Activated CD4-positive, alpha-beta T cell treated with anti-CD3 and anti-CD28 coated beads for 36 hours (primary cell): ENCODE measurements at regions not wholly inside any gene's neighbourhood (a gene's known extent, or its start where the extent isn't known, plus 50 kb on each side); places are given as distances from the start of the nearest gene placed in this dataset.
"Not testable (repeated sequence)": the region's sequence is repeated elsewhere in the genome, so short reads cannot be mapped to it uniquely, and the experiment has no call there.

Experiments used
- ATAC-seq: fragments of 200-7000 bp; cut with Tn5 transposase; one replicate; pipeline ENCODE4 v1.10.0; 2021; ENCODE audit warnings: mild to moderate bottlenecking, moderate library complexity
- CTCF ChIA-PET: fragments of 350-600 bp; sonication (Branson Sonifier 250); formaldehyde crosslinking; loops from one replicate; lab custom pipeline; 2021; ENCODE audit warnings: antibody characterized with exemption; lab: Charles Lee
- POLR2A ChIA-PET: fragments of 350-600 bp; sonication (Branson Sonifier 250); formaldehyde crosslinking; loops from one replicate; lab custom pipeline; 2021; ENCODE audit warnings: antibody characterized with exemption, inconsistent platforms; lab: Charles Lee
- DNase-seq: peaks from one replicate; pipeline ENCODE4 v3.0.0-alpha.2; 2020
- H3K27ac Mint-ChIP-seq: one replicate; pipeline ENCODE4 v1.8.0; 2021; ENCODE audit warnings: mixed read lengths
- H3K27me3 Mint-ChIP-seq: one replicate; pipeline ENCODE4 v1.8.0; 2021; ENCODE audit warnings: mixed read lengths
- H3K36me3 Mint-ChIP-seq: one replicate; pipeline ENCODE4 v1.8.0; 2021; ENCODE audit warnings: low read depth, mixed read lengths
- H3K4me1 Mint-ChIP-seq: one replicate; pipeline ENCODE4 v1.8.0; 2021; ENCODE audit warnings: mixed read lengths
- H3K4me3 Mint-ChIP-seq: one replicate; pipeline ENCODE4 v1.8.0; 2021; ENCODE audit warnings: mild to moderate bottlenecking, moderate library complexity, mixed read lengths
- H3K9me3 Mint-ChIP-seq: one replicate; pipeline ENCODE4 v1.8.0; 2021; ENCODE audit warnings: low read depth, mixed read lengths
- intact Hi-C, 2 experiments: fragments of 100-400 bp; cut with DNase I in 1 of 2; cut with micrococcal nuclease in 1 of 2; formaldehyde crosslinking; loops; one replicate each; pipeline versions ENCODE4 v1.14.2 to v1.15.1; 2022 to 2024; cut with DNase I, micrococcal nuclease

DNA sequence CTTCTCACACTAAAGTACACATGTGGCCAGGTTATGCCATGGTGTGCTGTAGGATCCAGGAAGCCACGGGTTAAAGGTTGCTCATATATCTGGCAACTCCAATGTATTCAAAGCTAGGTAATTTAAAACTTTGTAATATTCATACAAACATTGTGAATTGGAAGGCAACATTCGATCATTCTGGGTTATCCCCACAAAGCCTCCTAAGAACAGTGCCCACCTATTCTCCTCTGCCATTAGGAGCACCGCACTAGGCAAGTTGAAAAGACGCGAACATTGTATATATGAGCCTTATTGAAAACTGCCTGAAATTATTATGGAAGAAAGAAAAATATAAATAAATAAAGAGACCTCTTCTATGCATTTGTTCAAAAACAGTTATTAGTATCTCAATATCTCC, 228.2 kb downstream of the IGSF11 start:
- intact Hi-C loops: no loop called here
- DNase-seq (no peak), ATAC-seq (no peak)
- ChIA-PET CTCF (interaction anchor here (0.8 kb wide), 1 partner anchor 29 kb away, joined by 3 read pairs; no protein-coding TSS in a partner anchor), POLR2A (no interaction called here)
- peaks cover 8% of the 10 kb centered on the region for H3K27me3 Mint-ChIP-seq
- H3K36me3 Mint-ChIP-seq: no peaks in the 10 kb centered on the region
- H3K4me3 Mint-ChIP-seq: no peak overlapping the region
- no peaks in the 10 kb centered on the region for H3K9me3 Mint-ChIP-seq
- peaks cover 10% of the 10 kb centered on the region for H3K4me1 Mint-ChIP-seq
- no peak overlapping the region for H3K27ac Mint-ChIP-seq

DNA sequence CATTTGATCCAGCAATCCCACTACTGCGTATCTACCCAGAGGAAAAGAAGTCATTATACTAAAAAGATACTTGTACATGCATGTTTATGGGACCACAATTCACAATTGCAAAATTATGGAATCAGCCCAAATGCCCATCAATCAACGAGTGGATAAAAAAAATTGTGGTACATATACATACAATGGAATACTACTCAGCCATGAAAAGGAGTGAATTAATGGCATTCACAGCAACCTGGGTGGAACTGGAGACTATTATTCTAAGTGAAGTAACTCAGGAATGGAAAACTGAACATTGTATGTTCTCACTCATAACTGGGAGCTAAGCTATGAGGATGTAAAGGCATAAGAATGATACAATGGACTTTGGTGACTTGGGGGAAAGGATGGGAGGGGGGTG, 227.3 kb downstream of the IGSF11 start:
- H3K9me3 Mint-ChIP-seq, H3K4me1 Mint-ChIP-seq, POLR2A ChIA-PET, H3K27ac Mint-ChIP-seq, CTCF ChIA-PET, ATAC-seq, H3K36me3 Mint-ChIP-seq, DNase-seq, H3K4me3 Mint-ChIP-seq, intact Hi-C loops: not testable (repeated sequence)
- H3K27me3 Mint-ChIP-seq: peaks cover 11% of the 10 kb centered on the region

DNA sequence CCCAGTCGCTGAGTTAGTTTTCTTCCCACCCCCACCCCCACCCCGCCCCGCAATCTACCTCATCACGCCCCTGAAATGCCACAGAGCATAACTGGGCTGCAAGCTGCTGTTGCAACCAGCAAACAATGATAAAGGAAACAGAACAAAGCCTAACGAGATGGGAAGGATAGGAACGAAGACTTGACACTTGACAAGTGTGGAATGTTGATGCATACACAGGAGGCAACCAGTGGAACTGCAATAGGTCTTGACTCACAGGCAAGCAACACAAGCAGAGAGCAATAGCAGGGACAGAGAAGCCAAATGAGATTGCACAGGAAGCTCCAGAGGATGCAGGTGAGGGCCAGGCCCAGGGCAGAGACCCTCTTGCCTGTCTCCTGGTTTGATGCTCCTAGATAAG, 225.9 kb downstream of the IGSF11 start:
- ChIA-PET POLR2A (interaction anchor here (0.6 kb wide), 1 partner anchor 530 kb away, joined by 6 read pairs; no protein-coding TSS in a partner anchor), CTCF (no interaction called here)
- Mint-ChIP-seq H3K36me3 (no peaks in the 10 kb centered on the region), H3K9me3 (no peaks in the 10 kb centered on the region), H3K4me1 (peaks cover 10% of the 10 kb centered on the region), H3K27me3 (peaks cover 11% of the 10 kb centered on the region), H3K27ac (no peak overlapping the region), H3K4me3 (no peak overlapping the region)
- no peak for DNase-seq
- ATAC-seq: no peak
- intact Hi-C loops: no loop called here

DNA sequence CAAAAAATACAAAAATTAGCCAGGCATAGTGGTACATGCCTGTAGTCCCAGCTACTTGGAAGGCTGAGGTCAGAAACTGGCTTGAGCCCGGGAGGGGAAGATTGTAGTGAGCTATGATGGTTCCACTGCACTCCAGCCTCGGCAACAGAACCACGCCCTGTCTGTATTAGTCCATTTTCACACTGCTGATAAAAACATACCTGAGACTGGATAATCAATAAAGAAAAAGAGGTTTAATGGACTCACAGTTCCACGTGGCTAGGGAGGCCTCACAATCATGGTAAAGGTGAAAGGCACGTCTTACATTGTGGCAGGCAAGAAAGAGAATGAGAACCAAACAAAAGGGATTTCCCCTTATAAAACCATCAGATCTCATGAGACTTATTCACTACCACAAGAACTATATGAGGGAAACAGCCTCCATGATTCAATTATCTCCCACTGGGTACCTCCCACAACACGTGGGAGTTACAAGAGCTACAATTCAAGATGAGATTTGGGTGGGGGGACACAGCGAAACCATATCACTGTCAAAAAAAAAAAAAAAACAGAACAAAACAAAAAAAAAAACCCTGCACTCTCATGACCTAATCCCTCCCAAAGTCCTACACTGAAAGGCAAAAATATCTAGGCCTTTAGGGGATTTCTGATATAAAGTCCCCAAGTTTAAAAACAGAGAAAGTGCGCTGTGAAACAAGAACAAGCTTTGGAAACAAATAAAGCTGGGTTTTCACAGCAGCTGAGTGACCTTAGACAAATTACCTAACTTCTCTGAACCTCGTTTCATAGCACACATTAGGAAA, 224.7 kb downstream of the IGSF11 start:
- ATAC-seq (peak; percentile 80), DNase-seq (peak; percentile 6)
- peaks cover 10% of the 10 kb centered on the region for H3K4me1 Mint-ChIP-seq
- no peaks in the 10 kb centered on the region for H3K9me3 Mint-ChIP-seq
- intact Hi-C loops: no loop called here
- POLR2A ChIA-PET: no interaction called here
- H3K36me3 Mint-ChIP-seq: no peaks in the 10 kb centered on the region
- H3K4me3 Mint-ChIP-seq: no peak overlapping the region
- H3K27ac Mint-ChIP-seq: no peak overlapping the region
- CTCF ChIA-PET: interaction anchor here (0.6 to 1.0 kb wide), 3 partner anchors 8 to 723 kb away, joined by 3 to 4 read pairs (median 3); no protein-coding TSS in a partner anchor
- H3K27me3 Mint-ChIP-seq: peaks cover 11% of the 10 kb centered on the region

DNA sequence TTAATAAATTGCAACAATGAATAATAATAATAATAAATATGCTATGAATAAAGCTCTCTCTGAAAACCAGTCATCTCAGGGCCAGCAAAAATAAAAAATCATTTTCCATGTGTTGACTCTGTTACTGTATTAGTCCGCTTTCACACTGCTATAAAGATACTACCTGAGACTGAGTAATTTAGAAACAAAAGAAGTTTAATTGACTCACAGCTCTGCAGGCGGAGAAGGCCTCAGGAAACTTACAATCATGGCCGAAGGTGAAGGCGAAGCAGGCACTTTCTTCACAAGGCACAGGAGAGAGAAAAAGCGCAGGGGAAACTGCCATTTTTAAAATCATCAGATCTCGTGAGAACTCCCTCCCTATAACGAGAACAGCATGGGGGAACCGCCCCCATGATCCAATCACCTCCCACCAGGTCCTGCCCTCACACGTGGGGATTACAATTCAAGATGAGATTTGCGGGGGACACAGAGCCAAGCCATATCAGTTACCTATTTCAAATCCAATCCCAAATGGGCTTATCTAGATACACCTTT, 224.1 kb downstream of the IGSF11 start:
- peak; percentile 10 for DNase-seq
- POLR2A ChIA-PET: no interaction called here
- intact Hi-C loops: no loop called here
- Mint-ChIP-seq H3K4me1 (peaks cover 10% of the 10 kb centered on the region), H3K27ac (no peak overlapping the region), H3K4me3 (no peak overlapping the region), H3K9me3 (no peaks in the 10 kb centered on the region), H3K36me3 (no peaks in the 10 kb centered on the region), H3K27me3 (peaks cover 11% of the 10 kb centered on the region)
- CTCF ChIA-PET: interaction anchor here (1.0 kb wide), 1 partner anchor 8 kb away, joined by 3 read pairs; no protein-coding TSS in a partner anchor
- peak; percentile 55 for ATAC-seq

DNA sequence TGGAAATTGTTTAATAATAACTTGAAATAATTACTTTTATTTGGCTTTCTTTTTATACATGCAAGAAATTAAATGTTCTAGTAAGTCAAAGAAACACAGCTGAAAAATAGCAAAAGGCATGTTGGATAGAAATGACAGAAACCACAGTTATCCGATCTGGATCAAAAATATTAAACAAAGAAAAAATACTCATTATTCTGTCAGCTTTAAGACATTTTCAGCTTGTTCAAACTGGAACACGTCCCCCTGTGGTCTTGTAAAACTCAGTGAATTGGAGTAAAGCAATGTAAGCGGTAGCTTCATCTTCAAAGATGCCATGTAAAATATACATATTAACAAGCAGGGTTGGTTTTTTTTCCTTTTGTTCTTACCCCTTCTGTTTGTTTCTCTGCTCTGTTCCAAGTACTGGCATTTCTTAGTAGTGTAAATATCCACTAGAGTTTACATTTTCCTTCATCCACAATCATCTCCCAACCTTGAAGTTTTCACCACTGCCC, 223.4 kb downstream of the IGSF11 start:
- no peaks in the 10 kb centered on the region for H3K9me3 Mint-ChIP-seq
- DNase-seq (no peak), ATAC-seq (no peak)
- peaks cover 11% of the 10 kb centered on the region for H3K27me3 Mint-ChIP-seq
- peaks cover 10% of the 10 kb centered on the region for H3K4me1 Mint-ChIP-seq
- H3K36me3 Mint-ChIP-seq: no peaks in the 10 kb centered on the region
- H3K27ac Mint-ChIP-seq: no peak overlapping the region
- intact Hi-C loops: no loop called here
- POLR2A ChIA-PET: no interaction called here
- CTCF ChIA-PET: interaction anchor here (0.6 kb wide), 1 partner anchor 569 kb away, joined by 4 read pairs; no protein-coding TSS in a partner anchor
- H3K4me3 Mint-ChIP-seq: no peak overlapping the region

DNA sequence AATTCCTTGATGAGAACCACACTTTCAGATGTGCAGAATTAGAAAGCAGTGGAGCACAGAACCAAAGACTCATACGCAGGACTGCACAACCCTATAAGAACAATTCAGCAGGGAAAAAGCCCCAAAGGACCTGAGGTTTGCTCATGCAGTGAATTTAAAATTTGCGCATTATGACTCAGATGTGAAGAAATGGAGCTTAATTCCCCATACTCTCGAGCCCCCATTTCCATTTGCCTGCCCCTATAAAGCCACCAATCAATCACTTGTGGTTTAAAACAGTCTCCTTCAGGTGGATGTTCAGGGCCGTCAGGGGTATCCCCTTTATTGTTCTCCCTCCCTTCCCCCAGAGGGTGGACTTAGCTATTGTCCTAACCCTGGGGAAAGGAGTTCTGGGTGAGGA, 221.2 kb downstream of the IGSF11 start:
- DNase-seq (no peak), ATAC-seq (no peak)
- H3K4me1 Mint-ChIP-seq: peaks cover 10% of the 10 kb centered on the region
- H3K9me3 Mint-ChIP-seq: no peaks in the 10 kb centered on the region
- intact Hi-C loops: no loop called here
- no peaks in the 10 kb centered on the region for H3K36me3 Mint-ChIP-seq
- ChIA-PET POLR2A (no interaction called here), CTCF (interaction anchor here (1.2 kb wide), 1 partner anchor 9 kb away, joined by 3 read pairs; no protein-coding TSS in a partner anchor)
- H3K27me3 Mint-ChIP-seq: peaks cover 12% of the 10 kb centered on the region
- H3K27ac Mint-ChIP-seq: no peak overlapping the region
- no peak overlapping the region for H3K4me3 Mint-ChIP-seq

DNA sequence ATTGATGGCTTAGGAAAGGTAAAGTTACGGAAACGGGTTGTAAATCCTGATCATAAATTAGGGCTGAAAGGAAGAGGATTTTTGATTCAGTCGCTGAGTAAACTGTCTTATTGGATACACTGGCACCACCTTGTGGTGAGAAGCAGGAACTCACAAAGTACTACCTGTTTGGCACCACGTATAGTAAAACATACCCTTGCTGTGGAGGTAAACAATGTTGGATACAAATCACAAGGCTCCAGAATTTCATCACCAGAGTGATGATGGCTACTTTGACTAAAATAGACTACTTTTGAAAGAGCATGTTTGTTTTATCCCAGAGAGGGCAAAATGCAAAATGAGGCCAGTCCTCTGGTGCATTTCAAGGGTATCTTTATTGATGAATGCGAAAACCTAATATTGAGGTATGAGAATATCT, 216.9 kb downstream of the IGSF11 start:
- H3K4me1 Mint-ChIP-seq: no peaks in the 10 kb centered on the region
- H3K27ac Mint-ChIP-seq: no peak overlapping the region
- no peaks in the 10 kb centered on the region for H3K9me3 Mint-ChIP-seq
- DNase-seq (peak; percentile 65), ATAC-seq (peak; percentile 84)
- intact Hi-C loops: no loop called here
- peaks cover 5% of the 10 kb centered on the region for H3K27me3 Mint-ChIP-seq
- CTCF ChIA-PET: interaction anchor here (1.0 kb wide), 1 partner anchor 540 kb away, joined by 3 read pairs; no protein-coding TSS in a partner anchor
- POLR2A ChIA-PET: no interaction called here
- H3K36me3 Mint-ChIP-seq: no peaks in the 10 kb centered on the region
- H3K4me3 Mint-ChIP-seq: no peak overlapping the region

DNA sequence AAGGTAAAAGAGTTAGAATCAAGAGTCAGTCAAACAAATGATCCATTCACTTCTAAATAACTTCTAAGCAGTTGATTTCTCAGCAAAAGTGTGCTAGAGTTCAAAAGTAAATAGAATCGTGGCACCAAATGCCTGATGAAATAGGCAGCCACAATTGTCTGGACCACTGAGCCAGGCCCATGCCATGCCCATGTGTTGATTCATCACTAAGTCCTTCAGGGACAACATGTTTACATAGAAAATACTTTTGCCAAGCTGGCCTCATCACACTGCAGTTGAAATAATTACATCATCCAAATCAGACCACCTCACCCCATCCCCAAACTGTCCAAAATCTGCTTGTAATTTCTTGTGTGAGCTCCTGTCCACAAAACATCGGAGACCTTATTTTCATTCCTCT, 216.3 kb downstream of the IGSF11 start:
- Mint-ChIP-seq H3K27ac (no peak overlapping the region), H3K9me3 (no peaks in the 10 kb centered on the region), H3K27me3 (peaks cover 5% of the 10 kb centered on the region), H3K4me1 (no peaks in the 10 kb centered on the region), H3K36me3 (no peaks in the 10 kb centered on the region), H3K4me3 (no peak overlapping the region)
- ATAC-seq (no peak), DNase-seq (no peak)
- intact Hi-C loops: no loop called here
- ChIA-PET CTCF (interaction anchor here (0.6 to 1.4 kb wide), 3 partner anchors 8 to 541 kb away, joined by 3 read pairs; no protein-coding TSS in a partner anchor), POLR2A (no interaction called here)

DNA sequence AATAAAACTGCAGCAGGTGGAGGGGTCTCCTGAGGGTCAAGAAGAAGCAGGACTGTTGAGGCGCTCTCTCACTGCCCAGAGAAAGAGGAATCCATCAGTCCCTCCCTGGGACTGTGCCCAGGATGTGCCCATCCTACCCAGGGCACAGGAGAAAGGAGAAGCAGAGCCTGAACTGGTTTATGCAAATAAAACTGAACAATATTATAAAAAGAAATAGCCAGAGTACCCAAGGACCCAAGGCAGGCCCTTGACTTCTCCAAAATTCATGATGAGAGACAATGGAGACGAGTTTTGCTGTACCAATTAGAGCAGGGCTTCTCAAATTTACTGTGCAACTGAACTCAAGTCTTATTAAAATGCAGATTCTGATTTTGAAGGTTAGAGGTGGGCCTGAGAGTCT, 211.0 kb downstream of the IGSF11 start:
- H3K4me3 Mint-ChIP-seq: no peak overlapping the region
- no peaks in the 10 kb centered on the region for H3K36me3 Mint-ChIP-seq
- ChIA-PET POLR2A (no interaction called here), CTCF (no interaction called here)
- H3K27me3 Mint-ChIP-seq: peaks cover 7% of the 10 kb centered on the region
- ATAC-seq (no peak), DNase-seq (no peak)
- no peaks in the 10 kb centered on the region for H3K4me1 Mint-ChIP-seq
- no peak overlapping the region for H3K27ac Mint-ChIP-seq
- intact Hi-C loops: no loop called here
- no peaks in the 10 kb centered on the region for H3K9me3 Mint-ChIP-seq

DNA sequence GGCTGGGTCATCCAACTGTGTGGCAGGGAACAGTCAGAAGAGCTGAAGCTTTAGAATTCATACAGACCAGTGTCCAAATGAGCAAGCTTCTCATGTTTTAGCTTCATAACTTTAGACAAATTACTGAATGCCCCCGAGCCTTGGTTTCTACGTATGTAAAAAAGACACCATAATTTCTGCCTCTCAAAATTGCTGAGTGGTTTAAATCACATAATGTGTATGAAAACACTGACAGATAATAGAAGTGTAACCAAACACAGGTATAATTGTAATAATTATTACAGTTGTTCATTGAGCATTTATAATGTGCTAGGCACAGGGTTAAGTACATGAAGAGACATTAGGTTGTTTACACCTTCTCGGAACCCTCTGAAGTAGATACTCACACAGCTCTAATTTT, 207.2 kb downstream of the IGSF11 start:
- intact Hi-C loops: no loop called here
- Mint-ChIP-seq H3K4me3 (no peak overlapping the region), H3K27ac (no peak overlapping the region), H3K4me1 (no peaks in the 10 kb centered on the region), H3K9me3 (no peaks in the 10 kb centered on the region), H3K36me3 (no peaks in the 10 kb centered on the region), H3K27me3 (peaks cover 9% of the 10 kb centered on the region)
- ATAC-seq (no peak), DNase-seq (no peak)
- CTCF ChIA-PET: interaction anchor here (1.1 kb wide), 1 partner anchor 12 kb away, joined by 3 read pairs; no protein-coding TSS in a partner anchor
- POLR2A ChIA-PET: no interaction called here
